DMS79 (cell line): ENCODE measurements at regions not wholly inside any gene's neighbourhood (a gene's known extent, or its start where the extent isn't known, plus 50 kb on each side); places are given as distances from the start of the nearest gene placed in this dataset.

Experiments
- DNase-seq: peaks from one replicate; lab custom pipeline; 2025; lab: John Stamatoyannopoulos, UW

GRCh38 chr1:229031481-229032341 is 239.2 kb upstream of the RAB4A start:
- no peak for DNase-seq

DNA sequence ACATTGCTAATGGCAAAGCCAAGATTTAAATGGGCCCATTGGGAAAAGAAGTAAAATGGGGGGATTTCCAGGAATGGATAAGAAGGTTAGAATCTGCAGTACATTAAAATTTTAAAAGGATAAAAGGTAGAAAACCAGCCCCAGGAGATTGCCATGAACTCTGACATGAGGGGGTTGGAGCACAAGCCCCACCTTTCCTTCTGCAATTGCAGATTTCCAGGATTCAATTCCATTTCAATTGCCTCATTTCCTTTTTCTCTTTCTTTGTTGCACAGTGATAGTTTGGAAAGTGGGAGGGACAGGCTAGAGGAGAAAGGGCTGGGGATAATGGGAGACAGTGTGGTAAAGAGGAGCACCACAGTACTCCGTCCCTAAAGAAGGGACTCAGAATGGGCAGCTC is 238.5 kb upstream of the RAB4A start:
- no peak for DNase-seq

DNA sequence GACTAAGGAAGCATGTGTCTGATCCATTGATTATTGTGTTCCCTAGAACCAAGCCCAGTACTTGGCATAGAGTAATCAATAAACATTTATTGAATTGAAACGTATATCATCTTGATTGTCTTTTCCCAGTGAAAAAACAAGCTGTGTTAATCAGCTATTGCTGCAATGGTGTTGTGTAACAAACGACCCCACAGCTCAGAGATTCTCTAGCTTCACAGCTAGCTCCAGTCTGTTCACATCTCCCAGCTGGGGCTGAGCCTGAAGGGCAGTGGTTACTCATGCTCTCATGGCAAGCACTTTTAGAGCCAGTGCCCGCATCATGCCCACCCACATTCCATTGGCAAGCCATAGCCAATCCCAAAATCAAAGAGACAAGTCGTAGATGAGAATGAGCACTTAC is 237.4 kb upstream of the RAB4A start:
- DNase-seq = no peak

DNA sequence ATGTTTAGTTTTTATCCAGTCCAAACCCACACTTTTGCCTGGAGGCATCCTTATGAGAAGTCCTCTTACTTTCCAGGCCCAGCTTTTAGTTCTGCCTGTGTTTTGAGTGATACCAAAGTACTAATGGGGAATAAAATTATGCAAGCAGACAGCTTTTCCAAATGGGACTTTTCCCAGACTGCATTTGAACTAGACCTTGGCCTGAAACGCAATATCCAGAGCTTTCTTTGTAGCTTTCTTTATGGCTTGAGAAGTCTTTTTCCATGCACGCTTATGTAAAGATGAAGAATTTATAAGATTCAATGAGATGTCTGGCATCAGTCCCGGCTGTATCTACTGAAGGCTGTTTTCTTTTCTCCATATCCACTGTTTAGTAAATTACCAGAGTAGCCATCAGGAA is 236.6 kb upstream of the RAB4A start:
- no peak for DNase-seq

DNA sequence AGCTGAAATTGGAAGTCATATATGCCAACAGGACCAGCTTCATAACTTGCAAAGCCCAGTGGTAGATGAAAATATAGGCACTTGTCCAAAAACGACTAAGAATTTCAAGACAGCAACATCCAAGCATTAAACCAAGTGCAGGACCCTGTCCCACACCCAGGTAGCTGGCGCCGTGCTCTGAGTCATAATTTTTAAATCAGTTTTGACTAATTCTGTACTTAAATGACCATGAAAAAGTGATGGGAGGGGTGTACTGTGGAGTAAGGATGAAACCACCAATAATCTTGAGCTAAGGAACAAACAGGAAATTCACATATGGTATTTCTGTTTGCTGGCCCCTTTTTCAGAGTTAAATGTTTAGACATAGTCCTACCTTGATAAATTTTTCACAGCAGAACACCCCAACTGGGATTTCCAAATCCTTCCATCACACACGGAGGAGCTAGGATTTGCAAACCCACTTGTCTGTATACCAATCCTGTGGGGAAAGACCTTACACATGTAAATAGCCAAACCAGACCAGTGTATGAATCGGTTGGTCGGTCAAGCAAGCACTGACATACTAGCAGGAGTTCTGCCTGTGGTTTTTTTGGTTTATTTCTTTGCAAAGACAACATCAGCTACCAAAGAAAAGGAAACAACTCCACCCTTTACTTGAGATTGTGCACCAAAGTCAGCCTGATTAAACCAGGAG is 235.7 kb upstream of the RAB4A start:
- no peak for DNase-seq

DNA sequence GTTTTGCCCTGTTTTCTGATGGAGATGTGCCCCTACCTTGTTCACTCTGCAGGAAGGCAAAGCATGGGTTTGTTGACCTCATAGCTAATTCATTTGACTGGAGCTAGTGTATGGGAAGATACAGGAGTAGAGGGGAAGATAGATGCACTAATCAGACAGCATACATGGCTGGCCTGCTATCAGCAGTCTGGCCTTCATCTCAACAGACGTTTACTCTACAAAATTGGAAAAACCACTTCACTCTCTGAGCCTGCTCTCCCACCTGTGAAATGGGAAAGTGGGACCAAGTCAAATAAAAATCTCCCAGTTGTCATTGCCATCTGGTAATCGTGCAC is 235.2 kb upstream of the RAB4A start:
- no peak for DNase-seq

GRCh38 chr1:229037806-229038405 is 233.0 kb upstream of the RAB4A start:
- peak; percentile 33 for DNase-seq

- no peak for DNase-seq
Measured at GRCh38 chr1:229040630-229041358, 230.1 kb upstream of the RAB4A start.

- no peak for DNase-seq
Measured at GRCh38 chr1:229041946-229042345, 229.0 kb upstream of the RAB4A start.

DNA sequence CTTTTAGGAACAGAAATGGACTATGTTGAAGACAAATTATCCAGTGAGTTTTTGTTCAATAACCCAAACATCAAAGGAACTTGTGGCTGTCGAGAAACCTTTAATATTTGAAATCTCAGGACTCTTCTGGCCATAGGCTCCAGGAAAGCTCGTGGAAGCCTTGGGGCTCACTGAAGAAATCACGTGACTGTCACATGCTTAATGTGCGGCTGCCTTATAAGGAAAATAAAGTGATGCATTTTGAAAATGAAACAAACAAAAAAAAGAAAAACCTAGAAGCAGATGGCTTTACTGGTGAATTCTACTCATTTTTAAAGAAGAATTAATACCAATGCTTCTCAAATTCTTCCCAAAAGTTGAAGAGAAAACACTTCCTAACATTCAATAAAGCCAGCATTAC is 228.4 kb upstream of the RAB4A start:
- no peak for DNase-seq

DNA sequence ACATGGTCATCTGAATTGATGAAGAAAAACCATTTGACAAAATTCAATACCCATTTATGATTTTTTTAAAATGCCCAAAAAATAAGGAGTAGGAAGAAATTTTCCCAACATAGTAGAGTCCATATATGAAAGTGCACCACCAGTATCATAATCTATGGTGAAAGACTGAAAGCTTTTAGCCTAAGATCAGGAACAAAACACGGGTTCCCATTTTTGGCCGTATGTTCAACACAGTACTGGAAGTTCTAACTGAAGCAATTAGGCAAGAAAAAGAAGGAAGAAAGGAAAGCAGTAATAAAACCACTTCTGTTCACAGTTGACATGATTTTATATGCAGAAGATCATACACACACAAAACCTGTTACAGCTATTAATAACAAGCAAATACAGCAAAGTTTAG is 227.8 kb upstream of the RAB4A start:
- no peak for DNase-seq

DNA sequence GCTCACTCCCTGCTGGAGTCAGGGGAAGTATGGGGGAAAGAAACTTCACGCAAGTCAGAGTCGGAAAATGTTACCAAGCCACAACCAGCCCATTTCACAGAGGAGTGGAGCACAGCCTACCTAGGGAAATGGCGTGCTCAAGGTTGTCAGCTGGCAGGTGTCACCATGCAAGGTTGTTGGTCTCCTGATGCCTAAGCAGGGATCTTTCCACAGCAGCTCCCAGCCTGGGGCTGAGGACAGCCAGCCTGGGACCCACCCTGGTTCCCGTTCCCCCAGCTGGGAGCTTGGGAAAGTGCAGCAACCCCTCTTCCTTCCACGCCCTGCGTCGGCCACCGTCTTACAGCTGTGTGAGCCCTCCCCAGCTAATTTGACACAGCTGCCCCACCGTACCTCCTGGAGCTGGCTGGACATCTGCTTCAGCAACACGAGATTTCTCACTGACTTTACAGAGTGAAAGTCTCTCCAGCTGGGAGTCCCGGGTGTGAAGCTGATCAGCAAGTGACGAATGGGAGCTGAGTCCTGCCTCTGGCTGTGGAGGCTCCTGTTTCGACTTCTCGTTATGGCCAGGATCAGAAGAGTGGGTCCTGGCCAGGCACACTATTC is 224.6 kb upstream of the RAB4A start:
- no peak for DNase-seq

DNA sequence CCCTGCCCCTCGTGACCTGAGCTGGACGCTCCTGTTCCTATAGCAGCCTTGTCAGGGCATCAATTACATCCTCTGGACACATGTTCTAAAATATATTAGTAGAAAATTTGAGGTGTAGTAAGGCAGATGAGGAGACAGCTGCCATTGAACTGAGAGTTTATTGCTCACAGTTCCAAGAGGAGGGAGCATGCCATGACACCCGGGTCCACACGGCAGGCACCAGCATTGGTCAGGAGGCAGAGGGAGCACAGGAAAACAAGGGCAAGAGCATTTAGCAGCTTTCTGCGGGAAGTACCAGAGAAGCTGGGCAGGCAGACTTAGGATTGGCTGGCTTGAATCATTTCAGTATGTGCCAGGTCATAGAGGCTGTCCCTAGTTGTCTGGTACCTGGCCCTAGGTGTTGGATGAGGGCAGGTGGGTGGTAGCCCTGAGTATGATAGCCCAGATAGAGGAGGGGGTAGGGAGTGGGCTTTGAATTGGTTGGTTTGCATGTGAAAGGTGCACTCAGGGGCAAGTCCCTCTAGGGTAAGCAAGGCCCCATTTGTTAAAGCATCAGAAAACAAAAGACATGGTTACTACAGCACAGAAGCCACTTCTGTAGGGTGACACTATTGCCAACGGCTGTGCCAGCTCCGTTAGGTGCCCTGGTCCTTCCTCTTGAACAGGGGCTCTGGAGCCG is 223.6 kb upstream of the RAB4A start:
- no peak for DNase-seq

DNA sequence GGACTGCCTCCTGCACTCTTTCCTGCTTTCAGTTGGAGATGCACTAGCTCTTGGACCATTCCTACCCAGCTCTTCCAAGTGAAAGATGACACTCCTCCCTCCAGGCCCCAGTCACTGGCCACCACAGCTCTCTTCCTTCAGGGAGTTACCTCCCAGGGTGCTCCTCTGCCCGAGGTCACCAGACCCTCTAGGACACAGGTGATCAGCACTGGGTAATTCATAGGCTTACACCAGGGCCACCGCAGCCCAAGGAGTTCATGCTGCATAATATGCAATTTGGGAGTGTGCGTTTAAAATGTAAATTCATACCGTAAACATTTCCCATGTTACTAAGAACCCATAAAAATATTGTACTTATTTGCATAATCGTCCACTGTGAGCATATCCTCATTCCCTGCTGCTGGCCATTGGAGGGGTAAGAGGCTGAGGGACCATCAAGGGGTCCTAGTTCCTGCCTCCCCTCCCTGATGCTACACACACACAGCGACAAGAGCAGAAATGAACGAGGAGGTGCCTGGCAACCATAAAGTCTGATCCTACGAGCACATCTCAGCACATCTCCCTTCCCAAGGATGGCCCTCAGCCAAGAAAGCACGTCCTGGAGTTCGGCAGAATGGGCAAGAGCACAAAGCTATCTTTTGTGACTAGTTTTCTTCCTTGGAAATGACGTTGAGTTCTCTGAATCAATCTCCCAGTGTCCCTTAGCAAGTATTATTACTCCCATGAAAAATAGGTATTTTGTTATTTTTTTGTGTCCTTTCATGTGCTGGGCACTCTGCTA is 222.9 kb upstream of the RAB4A start:
- no peak for DNase-seq

- DNase-seq = no peak
Measured at GRCh38 chr1:229048896-229049295, 222.0 kb upstream of the RAB4A start.

DNA sequence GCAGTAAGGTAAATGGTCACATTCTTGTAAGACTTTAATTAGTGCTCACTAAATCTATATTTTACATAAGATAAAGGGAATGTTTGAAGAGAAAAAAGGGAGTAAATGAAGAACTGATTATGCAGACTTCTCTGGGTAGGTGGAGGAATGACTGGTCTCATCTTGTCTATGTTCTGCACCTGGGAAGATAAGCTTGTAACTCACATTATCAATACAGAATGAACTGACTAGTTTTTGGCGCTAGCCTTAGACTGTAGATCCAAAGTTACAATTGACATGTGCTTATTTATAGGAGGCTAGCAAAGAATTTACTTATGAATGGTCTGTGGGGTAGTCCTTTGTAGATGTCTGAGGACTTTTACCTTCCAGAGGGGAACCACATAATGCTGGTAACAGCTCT is 214.9 kb upstream of the RAB4A start:
- DNase-seq = no peak

DNA sequence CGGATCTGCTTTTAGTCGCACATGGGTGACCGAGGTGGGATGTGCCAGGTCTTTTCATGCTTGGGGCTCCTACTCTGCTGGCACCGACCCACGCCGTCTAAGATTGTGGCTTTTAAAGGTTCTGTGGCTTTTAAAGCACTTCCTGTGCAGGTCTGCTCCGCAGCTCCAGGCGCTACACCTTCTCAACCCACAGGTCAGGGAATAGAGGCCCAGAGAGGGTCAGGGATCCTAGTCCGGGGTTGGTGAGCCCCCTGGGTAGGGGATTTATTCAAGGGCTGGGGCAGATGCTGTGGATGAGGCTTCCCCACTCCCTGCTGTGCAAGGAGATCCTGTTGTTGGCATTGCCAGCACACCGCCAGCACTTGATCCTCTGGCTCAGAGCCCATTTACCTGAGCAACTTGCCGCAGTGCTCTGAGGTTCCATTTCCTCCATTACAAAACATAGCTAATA is 212.8 kb upstream of the RAB4A start:
- peak; percentile 91 for DNase-seq

GRCh38 chr1:229058729-229059128 is 212.2 kb upstream of the RAB4A start:
- DNase-seq = no peak

DNA sequence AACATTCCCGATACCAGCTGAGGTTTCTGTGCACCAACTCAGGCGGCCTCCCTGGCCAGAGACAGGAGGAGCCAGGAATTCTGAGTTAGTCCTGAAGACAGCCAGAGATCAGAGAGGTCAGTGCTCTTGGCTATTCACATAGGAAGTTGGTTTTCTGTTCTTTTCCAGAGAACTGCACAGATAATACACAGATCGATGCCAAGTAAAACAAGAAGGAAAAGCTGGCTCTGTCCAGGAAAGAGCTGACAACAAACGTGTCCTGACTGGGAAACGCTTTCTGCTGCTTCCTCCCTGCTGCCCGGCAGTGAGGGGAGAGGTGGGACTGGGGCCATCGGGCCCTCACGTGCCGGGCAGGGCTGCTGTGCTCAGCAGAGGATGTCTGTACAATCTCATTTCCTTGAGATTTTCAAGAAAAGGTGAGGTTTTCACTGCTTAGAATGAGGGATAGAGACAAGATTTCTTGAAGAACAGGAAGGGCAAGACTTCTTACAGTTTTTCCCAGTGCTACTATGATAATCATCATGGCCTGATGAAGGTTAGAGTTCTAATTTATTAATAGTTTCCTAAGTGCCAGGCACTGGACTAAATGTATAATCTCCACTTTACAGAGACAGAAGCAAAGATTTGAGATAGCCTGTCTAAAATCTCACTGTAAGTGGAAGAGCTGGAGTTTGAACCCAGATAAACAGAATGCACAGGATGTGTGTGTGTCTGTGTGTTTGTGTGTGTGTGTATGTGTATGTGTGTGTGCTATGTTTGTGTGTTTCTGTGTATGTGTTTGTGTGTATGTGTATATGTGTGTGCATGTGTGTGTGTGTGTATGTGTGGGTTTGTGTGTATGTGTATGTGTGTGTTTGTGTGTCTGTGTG is 211.0 kb upstream of the RAB4A start:
- DNase-seq = no peak

- no peak for DNase-seq
Measured at GRCh38 chr1:229062135-229062534, 208.8 kb upstream of the RAB4A start.
